Tibial nerve (tissue), 4 donors: ENCODE measurements at regions not wholly inside any gene's neighbourhood (a gene's known extent, or its start where the extent isn't known, plus 50 kb on each side); places are given as distances from the start of the nearest gene placed in this dataset.

ENCODE experiments used
- DNase-seq, 2 donors: peaks; one replicate each; pipeline ENCODE4 v3.0.0-alpha.2; 2019; ENCODE audit warnings: low spot score in 2 of 2
- H3K27ac ChIP-seq, 4 donors: fragments of 200-600 bp; sonication (generic) in 3 of 4; one replicate each; pipeline ENCODE4 v1.5.1; 2017 to 2019; ENCODE audit warnings: mild to moderate bottlenecking in 1 of 4
- H3K27me3 ChIP-seq, 2 donors: fragments of 200-600 bp; sonication (generic) in 1 of 2; one replicate each; pipeline versions ENCODE4 v1.5.1 to v1.6.0; 2017 to 2019
- H3K36me3 ChIP-seq, 3 donors: fragments of 200-600 bp; sonication (generic); one replicate each; pipeline ENCODE4 v1.5.1; 2018 to 2019
- H3K4me1 ChIP-seq, 4 donors: fragments of 200-600 bp; sonication (generic) in 3 of 4; one replicate each; pipeline ENCODE4 v1.5.1; 2017 to 2019
- H3K4me3 ChIP-seq, 4 donors: fragments of 200-600 bp; sonication (generic) in 3 of 4; one replicate each; pipeline ENCODE4 v1.5.1; 2017 to 2019; ENCODE audit warnings: mild to moderate bottlenecking in 1 of 4, moderate library complexity in 1 of 4
- H3K9me3 ChIP-seq, 4 donors: fragments of 200-600 bp; sonication (generic) in 3 of 4; one replicate each; pipeline ENCODE4 v1.5.1; 2017 to 2019
- EP300 ChIP-seq, 2 donors: sonication (generic); formaldehyde crosslinking; IDR thresholded peaks; one replicate each; pipeline ENCODE4 v1.6.1; 2017; ENCODE audit warnings: antibody characterized with exemption in 2 of 2, mild to moderate bottlenecking in 1 of 2
- POLR2A ChIP-seq, 2 donors: fragments of 450-650 bp; IDR thresholded peaks; one replicate each; pipeline ENCODE4 v1.6.1; 2017; ENCODE audit warnings: antibody characterized with exemption in 2 of 2, mild to moderate bottlenecking in 2 of 2, moderate library complexity in 2 of 2
- WGBS, 2 donors: methylation state at CpG; one replicate each; pipeline ENCODE4 v1.1.5; 2018; 5-methylcytosine and 5-hydroxymethylcytosine counted together
- TF ChIP-seq, protein P1 (sequence below), 5 experiments: fragments of 200-600 bp in 3 of 5; fragments of 450-650 bp in 2 of 5; sonication (generic) in 3 of 5; IDR thresholded peaks; one replicate each; pipeline ENCODE4 v1.5.1; 2016 to 2019; ENCODE audit warnings: antibody characterized with exemption in 5 of 5, mild to moderate bottlenecking in 3 of 5, moderate library complexity in 2 of 5

DNA sequence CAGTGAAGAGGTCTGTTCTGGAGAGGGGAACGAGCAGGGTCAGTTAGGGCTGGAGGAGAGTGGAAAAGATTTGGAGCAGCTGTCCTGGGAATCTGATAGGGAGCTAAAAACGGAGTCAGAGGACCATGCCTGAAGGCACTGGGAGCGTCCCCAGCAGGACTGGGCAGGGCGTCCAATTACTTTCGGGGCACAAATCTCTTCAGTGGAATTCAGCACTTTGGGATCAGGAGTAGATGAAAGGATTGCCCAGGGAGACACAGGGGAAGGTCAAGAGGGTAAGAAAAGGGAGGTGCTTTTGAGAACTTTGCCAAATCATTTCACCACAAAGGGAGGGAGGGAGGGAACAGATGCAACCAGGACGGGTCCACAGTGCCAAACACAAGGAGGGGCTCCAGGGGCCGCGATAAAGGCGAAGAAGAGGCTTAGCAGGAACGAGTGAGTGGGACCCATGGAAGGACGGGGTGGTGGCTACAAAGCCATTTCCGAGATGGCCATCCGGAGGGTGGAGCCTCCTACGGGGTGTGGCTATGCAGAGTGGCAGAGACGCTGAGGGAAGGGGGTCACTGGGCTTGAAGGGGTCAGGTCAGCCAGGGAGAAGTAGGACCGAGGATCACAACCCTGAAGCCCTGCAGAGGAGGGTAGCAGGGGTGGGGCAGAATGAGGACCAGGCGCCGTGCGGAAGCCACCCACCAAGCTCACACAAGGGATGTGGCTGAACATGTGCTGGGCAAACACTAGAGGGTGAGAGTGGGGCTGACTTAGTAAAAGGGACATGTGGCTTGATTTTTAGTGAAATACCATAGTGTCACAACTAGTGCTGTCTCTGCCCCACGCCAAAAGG lies 180.0 kb upstream of the RREB1 start:
- Histone ChIP-seq H3K4me3 (peak overlapping the region in 1 of 4 donors; percentile 26), H3K27me3 (no peaks in the 10 kb centered on the region), H3K9me3 (no peaks in the 10 kb centered on the region), H3K4me1 (peaks cover 0 to 27% (median 0%) of the 10 kb centered on the region in 4 donors), H3K36me3 (no peaks in the 10 kb centered on the region), H3K27ac (peak overlapping the region in 1 of 4 donors; percentile 17)
- no peak for DNase-seq
- WGBS, 2 donors, result 41 to 48% methylated on average over 20 of the region's 20 CpGs
- TF ChIP-seq EP300 (IDR thresholded peaks at IDR 0.05) (no peak), POLR2A (IDR thresholded peaks at IDR 0.05) (no peak)
- TF ChIP-seq, protein P1, sequence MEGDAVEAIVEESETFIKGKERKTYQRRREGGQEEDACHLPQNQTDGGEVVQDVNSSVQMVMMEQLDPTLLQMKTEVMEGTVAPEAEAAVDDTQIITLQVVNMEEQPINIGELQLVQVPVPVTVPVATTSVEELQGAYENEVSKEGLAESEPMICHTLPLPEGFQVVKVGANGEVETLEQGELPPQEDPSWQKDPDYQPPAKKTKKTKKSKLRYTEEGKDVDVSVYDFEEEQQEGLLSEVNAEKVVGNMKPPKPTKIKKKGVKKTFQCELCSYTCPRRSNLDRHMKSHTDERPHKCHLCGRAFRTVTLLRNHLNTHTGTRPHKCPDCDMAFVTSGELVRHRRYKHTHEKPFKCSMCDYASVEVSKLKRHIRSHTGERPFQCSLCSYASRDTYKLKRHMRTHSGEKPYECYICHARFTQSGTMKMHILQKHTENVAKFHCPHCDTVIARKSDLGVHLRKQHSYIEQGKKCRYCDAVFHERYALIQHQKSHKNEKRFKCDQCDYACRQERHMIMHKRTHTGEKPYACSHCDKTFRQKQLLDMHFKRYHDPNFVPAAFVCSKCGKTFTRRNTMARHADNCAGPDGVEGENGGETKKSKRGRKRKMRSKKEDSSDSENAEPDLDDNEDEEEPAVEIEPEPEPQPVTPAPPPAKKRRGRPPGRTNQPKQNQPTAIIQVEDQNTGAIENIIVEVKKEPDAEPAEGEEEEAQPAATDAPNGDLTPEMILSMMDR (IDR thresholded peaks at IDR 0.05), result peak in 1 of 5 experiments; percentile 21

DNA sequence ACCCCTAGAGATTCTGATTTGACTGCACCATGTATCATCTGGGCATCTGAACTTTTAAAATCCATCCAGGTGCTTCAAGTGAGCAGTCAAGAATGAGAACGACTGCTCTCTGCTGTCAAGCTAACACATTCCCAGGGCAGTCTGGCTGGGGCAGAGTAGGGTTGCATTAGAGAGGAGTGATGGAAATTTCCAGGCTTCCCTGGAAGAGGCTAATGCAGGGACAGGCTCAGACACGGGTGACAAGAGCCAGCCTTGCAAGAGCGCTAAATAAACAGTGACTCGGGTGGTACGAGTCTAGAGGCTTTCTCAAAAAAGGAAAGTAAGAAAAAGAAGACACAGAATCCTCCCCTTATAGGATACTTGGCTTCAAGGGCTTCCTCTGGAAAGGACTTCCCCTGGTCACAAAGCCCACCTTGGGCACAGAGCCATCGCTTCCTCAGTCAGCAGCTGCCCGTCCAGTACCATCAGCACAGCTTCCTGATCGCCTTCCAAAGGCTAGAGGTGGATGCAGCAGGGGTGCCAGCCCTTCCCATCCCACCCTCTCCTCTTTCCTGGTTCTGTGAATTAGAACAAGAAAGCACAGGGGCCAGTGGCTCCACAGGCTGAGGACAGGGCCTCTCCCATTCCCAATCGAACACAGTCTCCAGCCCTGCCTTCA lies 177.4 kb upstream of the RREB1 start:
- no peaks in the 10 kb centered on the region for H3K36me3 ChIP-seq
- no peak overlapping the region for H3K4me3 ChIP-seq
- no peaks in the 10 kb centered on the region for H3K27me3 ChIP-seq
- H3K27ac ChIP-seq, result no peak overlapping the region
- TF ChIP-seq EP300 (IDR thresholded peaks at IDR 0.05) (no peak), POLR2A (IDR thresholded peaks at IDR 0.05) (no peak)
- TF ChIP-seq, protein P1 (IDR thresholded peaks at IDR 0.05), result no peak
- WGBS, 2 donors, result 84 to 85% methylated on average over 9 of the region's 9 CpGs
- DNase-seq, result no peak
- no peaks in the 10 kb centered on the region for H3K9me3 ChIP-seq
- peaks cover 0 to 27% (median 0%) of the 10 kb centered on the region in 4 donors for H3K4me1 ChIP-seq

DNA sequence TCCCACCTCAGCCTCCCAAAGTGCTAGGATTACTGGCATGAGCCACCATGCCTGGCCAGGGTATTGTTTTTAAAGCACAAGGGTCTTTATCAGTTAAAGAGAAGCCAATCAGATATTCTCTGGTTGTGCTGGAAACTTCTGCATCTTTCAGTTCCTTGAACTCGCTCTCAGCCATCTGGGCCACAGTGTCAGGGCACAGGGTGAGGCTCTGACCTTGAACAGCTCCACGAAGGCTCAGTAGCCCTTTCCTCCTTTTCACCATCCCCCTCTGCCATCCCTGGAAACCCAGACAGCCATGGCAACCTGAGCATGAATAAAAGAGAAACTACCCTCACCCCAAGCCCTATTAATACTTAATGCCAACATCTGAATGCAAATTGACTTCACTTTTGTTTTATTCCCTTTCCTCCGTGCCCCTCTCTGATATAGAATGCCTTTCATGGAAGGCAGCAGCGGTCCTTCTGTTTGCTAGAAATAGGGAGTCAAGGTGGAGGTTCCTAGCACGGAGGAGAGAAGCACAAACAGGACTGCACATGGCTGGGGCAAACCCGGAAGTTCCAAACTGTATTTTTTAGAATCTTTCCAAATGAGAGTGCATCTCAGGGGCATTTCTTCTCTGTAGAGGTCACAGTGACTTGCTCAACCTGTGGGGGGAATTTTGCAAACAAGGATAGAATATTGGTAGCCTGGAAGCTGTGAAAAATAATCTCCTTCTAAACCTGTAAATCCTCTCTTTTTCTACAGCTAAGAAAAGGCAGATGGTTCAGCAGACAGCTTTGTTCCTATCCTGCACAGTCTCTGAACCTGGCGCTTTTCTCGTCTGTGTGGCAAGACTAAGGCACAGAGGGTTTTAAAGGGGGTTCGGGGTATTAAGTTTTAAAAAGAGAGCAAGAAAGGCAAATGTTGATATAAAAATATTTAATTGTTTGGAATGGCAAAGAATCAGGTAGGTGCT lies 176.4 kb upstream of the RREB1 start:
- Histone ChIP-seq H3K4me3 (no peak overlapping the region), H3K9me3 (no peaks in the 10 kb centered on the region), H3K27ac (no peak overlapping the region), H3K4me1 (peaks cover 0 to 27% (median 0%) of the 10 kb centered on the region in 4 donors), H3K36me3 (no peaks in the 10 kb centered on the region), H3K27me3 (no peaks in the 10 kb centered on the region)
- TF ChIP-seq POLR2A (IDR thresholded peaks at IDR 0.05) (no peak), EP300 (IDR thresholded peaks at IDR 0.05) (no peak)
- TF ChIP-seq, protein P1 (IDR thresholded peaks at IDR 0.05), result no peak
- 54 to 59% methylated on average over 9 of the region's 9 CpGs for WGBS, 2 donors
- DNase-seq, result no peak

DNA sequence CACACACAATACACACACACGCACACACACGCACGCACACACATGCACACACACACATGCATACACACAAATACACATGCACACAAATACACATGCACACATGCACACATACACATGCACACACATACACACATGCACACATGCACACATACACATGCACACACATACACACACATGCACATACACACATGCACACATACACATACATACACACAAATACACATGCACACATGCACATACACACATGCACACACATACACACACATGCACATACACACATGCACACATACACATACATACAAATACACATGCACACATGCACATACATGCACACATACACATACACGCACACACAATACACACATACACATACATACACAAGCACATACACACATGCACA lies 175.4 kb upstream of the RREB1 start:
- TF ChIP-seq POLR2A (IDR thresholded peaks at IDR 0.05) (no peak), EP300 (IDR thresholded peaks at IDR 0.05) (no peak)
- TF ChIP-seq, protein P1 (IDR thresholded peaks at IDR 0.05), result no peak
- H3K4me1 ChIP-seq, result peaks cover 0 to 22% (median 0%) of the 10 kb centered on the region in 4 donors
- no peak overlapping the region for H3K27ac ChIP-seq
- no peak overlapping the region for H3K4me3 ChIP-seq
- H3K27me3 ChIP-seq, result no peaks in the 10 kb centered on the region
- 66 to 72% methylated on average over 4 of the region's 4 CpGs for WGBS, 2 donors
- no peaks in the 10 kb centered on the region for H3K36me3 ChIP-seq
- H3K9me3 ChIP-seq, result no peaks in the 10 kb centered on the region
- no peak for DNase-seq
